ENCODE measurements at regions not wholly inside any gene's neighbourhood (a gene's known extent, or its start where the extent isn't known, plus 50 kb on each side); places are given as distances from the start of the nearest gene placed in this dataset.

- no peak for TF ChIP-seq CTCF (conservative IDR thresholded peaks at IDR 0.05; ENCODE audit: low read depth, low read length)
- no peak for DNase-seq (ENCODE audit: low read depth)
- no peak overlapping the region for H3K4me3 ChIP-seq (ENCODE audit: low read length)
These were observed 76.4 kb upstream of the TRPM1 start for GRCh38 chr15:31177951-31178350.

GRCh38 chr15:31178705-31179104, 77.2 kb upstream of the TRPM1 start:
- no peak overlapping the region for H3K4me3 ChIP-seq (ENCODE audit: low read length)
- no peak for TF ChIP-seq CTCF (conservative IDR thresholded peaks at IDR 0.05; ENCODE audit: low read depth, low read length)
- no peak for DNase-seq (ENCODE audit: low read depth)

- TF ChIP-seq CTCF (conservative IDR thresholded peaks at IDR 0.05; ENCODE audit: low read depth, low read length), result peak; percentile 11
- no peak for DNase-seq (ENCODE audit: low read depth)
- H3K4me3 ChIP-seq (ENCODE audit: low read length), result no peak overlapping the region
These were observed 78.2 kb upstream of the TRPM1 start for GRCh38 chr15:31179693-31180092.

- DNase-seq (ENCODE audit: low read depth), result no peak
- no peak for TF ChIP-seq CTCF (conservative IDR thresholded peaks at IDR 0.05; ENCODE audit: low read depth, low read length)
- H3K4me3 ChIP-seq (ENCODE audit: low read length), result no peak overlapping the region
These were observed 91.8 kb upstream of the TRPM1 start for GRCh38 chr15:31193291-31193690.

GRCh38 chr15:31195871-31196270, 94.3 kb upstream of the TRPM1 start:
- DNase-seq (ENCODE audit: low read depth), result no peak
- TF ChIP-seq CTCF (conservative IDR thresholded peaks at IDR 0.05; ENCODE audit: low read depth, low read length), result no peak
- H3K4me3 ChIP-seq (ENCODE audit: low read length), result no peak overlapping the region

- peak; percentile 87 for TF ChIP-seq CTCF (conservative IDR thresholded peaks at IDR 0.05; ENCODE audit: low read depth, low read length)
- no peak overlapping the region for H3K4me3 ChIP-seq (ENCODE audit: low read length)
- no peak for DNase-seq (ENCODE audit: low read depth)
These were observed 96.2 kb upstream of the TRPM1 start for GRCh38 chr15:31197497-31198414.

GRCh38 chr15:31200735-31201151, 99.2 kb upstream of the TRPM1 start:
- no peak overlapping the region for H3K4me3 ChIP-seq (ENCODE audit: low read length)
- peak; percentile 74 for TF ChIP-seq CTCF (conservative IDR thresholded peaks at IDR 0.05; ENCODE audit: low read depth, low read length)
- DNase-seq (ENCODE audit: low read depth), result no peak

All from retinal pigment epithelial cell (primary cell).